ENCODE measurements at regions not wholly inside any gene's neighbourhood (a gene's known extent, or its start where the extent isn't known, plus 50 kb on each side); places are given as distances from the start of the nearest gene placed in this dataset.

DNA sequence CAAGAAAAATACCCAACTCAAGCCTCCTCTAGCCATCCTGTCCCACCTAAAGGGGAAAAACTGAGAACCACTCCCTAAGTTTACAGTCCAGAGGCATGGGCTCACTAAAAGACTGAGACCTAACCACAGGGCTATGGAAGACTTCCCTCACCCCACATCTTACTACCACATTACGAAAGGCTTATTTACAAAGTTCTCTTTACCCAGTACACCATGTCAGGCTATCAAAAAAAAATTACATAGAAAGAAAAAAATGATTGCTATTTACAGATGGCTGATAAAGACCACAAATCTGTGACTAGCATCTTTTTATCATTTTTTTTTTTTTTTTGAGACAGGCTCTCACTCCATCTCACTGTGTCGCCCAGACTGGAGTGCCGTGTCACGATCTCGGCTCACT, 69.7 kb upstream of the TNPO1 start:
- in situ Hi-C loops (cut with MboI) (no loop called here), intact Hi-C loops (cut with micrococcal nuclease) (no loop called here)
- CTCF ChIA-PET (ENCODE audit: low intra/inter-chr PET ratio) = no interaction called here
- BruUV-seq (replicated peaks) = no TSS peak
- H3K9me3 ChIP-seq (replicated peaks; ENCODE audit: control insufficient read depth, insufficient read depth, low read depth, low read length) = no peaks in the 10 kb centered on the region
- no peak for FAIRE-seq
- no peak overlapping the region for H3K9ac ChIP-seq (ENCODE audit: insufficient read depth in 1 of 2, low read depth in 2 of 2, low read length in 2 of 2)
- H3K4me2 ChIP-seq (ENCODE audit: insufficient read depth, low read length) = no peak overlapping the region
- no peaks in the 10 kb centered on the region for H3K4me1 ChIP-seq (replicated peaks in 1 of 2; ENCODE audit: control insufficient read depth in 2 of 2, insufficient read depth in 2 of 2, low read length in 2 of 2)
- no peak overlapping the region for H3K4me3 ChIP-seq
- H4K20me1 ChIP-seq (replicated peaks; ENCODE audit: control insufficient read depth, insufficient read depth, low read length) = no peaks in the 10 kb centered on the region
- 0% methylated on average over 5 of the region's 5 CpGs for WGBS (ENCODE audit: insufficient coverage, low coverage, missing lambda C conversion rate)
- no peak overlapping the region for H2AFZ ChIP-seq (ENCODE audit: low read depth, low read length)
- DNase-seq (ENCODE audit: extremely low read depth in 1 of 4, low spot score in 3 of 4) = no peak
- no peaks in the 10 kb centered on the region for H3K9me1 ChIP-seq (ENCODE audit: control insufficient read depth, insufficient read depth, low read length)
- no peaks in the 10 kb centered on the region for H3K36me3 ChIP-seq (ENCODE audit: control insufficient read depth, insufficient read depth, low read length)
- POLR2A ChIA-PET = no interaction called here
- no peaks in the 10 kb centered on the region for H3K79me2 ChIP-seq (ENCODE audit: control insufficient read depth, insufficient read depth, low read length)
- H3K27ac ChIP-seq (ENCODE audit: extremely low read depth, low read depth, low read length) = no peak overlapping the region
- peaks cover 2 to 14% of the 10 kb centered on the region in 2 experiments; a peak in 4 of 5 replicates for H3K27me3 ChIP-seq (ENCODE audit: control insufficient read depth in 2 of 2, insufficient read depth in 2 of 2, low read length in 2 of 2)
- ATAC-seq = no peak
- no peak for TF ChIP-seq TRIM28 (IDR thresholded peaks at IDR 0.05)
- no peak for TF ChIP-seq ZNF282 (CRISPR knock-in tag; IDR thresholded peaks at IDR 0.05)
- no peak for TF ChIP-seq ZBTB7A (IDR thresholded peaks at IDR 0.05; ENCODE audit: borderline replicate concordance, control insufficient read depth, low read depth, low read length)
- no peak for TF ChIP-seq CREM (IDR thresholded peaks at IDR 0.05; ENCODE audit: low read depth)
- no peak for TF ChIP-seq TFAM (CRISPR knock-in tag; conservative IDR thresholded peaks at IDR 0.05)
- TF ChIP-seq, protein P1, sequence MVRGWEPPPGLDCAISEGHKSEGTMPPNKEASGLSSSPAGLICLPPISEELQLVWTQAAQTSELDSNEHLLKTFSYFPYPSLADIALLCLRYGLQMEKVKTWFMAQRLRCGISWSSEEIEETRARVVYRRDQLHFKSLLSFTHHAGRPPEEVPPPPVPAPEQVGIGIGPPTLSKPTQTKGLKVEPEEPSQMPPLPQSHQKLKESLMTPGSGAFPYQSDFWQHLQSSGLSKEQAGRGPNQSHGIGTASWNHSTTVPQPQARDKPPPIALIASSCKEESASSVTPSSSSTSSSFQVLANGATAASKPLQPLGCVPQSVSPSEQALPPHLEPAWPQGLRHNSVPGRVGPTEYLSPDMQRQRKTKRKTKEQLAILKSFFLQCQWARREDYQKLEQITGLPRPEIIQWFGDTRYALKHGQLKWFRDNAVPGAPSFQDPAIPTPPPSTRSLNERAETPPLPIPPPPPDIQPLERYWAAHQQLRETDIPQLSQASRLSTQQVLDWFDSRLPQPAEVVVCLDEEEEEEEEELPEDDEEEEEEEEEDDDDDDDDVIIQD (CRISPR knock-in tag; IDR thresholded peaks at IDR 0.05) = no peak
- no peak for TF ChIP-seq ETV6 (IDR thresholded peaks at IDR 0.05; ENCODE audit: borderline replicate concordance in 1 of 2, low read depth in 2 of 2, low read length in 1 of 2)
- no peak for TF ChIP-seq ETV6 (CRISPR knock-in tag; IDR thresholded peaks at IDR 0.05; ENCODE audit: borderline replicate concordance)
- TF ChIP-seq ZNF347 (CRISPR knock-in tag; IDR thresholded peaks at IDR 0.05; ENCODE audit: low read depth) = no peak
- no peak for TF ChIP-seq MECOM (CRISPR knock-in tag; IDR thresholded peaks at IDR 0.05)
- no peak for TF ChIP-seq CBX5 (IDR thresholded peaks at IDR 0.05; ENCODE audit: borderline replicate concordance, low read depth)
- TF ChIP-seq TCFL5 (CRISPR knock-in tag; conservative IDR thresholded peaks at IDR 0.05) = no peak
